ENCODE measurements at regions not wholly inside any gene's neighbourhood (a gene's known extent, or its start where the extent isn't known, plus 50 kb on each side); places are given as distances from the start of the nearest gene placed in this dataset.

GRCh38 chr20:51121901-51122412 lies 99.0 kb upstream of the KCNG1 start:
- no peak for DNase-seq

- DNase-seq: no peak
These were observed 98.4 kb upstream of the KCNG1 start for GRCh38 chr20:51121272-51121671.

GRCh38 chr20:51120868-51121267 lies 98.0 kb upstream of the KCNG1 start:
- no peak for DNase-seq

GRCh38 chr20:51120438-51120837 lies 97.5 kb upstream of the KCNG1 start:
- no peak for DNase-seq

DNA sequence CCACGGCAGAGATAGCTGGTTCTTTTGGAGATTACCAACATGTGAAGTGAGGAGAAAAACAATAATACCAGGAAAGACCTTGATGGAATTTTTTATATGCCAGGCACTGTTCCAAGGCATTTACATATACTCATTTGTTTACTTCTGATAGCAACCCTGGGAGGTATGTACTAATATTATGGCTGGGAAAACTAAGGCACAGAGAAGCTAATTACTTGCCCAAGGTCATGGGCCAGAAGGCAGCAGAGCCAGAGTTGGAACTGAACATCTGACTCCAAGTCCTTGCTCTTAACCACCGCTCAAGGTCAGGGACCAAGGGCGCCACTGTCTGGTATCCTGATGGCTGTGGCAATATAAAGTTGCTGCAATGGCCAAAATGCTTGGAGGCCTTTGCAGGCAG lies 97.0 kb upstream of the KCNG1 start:
- DNase-seq: no peak

DNA sequence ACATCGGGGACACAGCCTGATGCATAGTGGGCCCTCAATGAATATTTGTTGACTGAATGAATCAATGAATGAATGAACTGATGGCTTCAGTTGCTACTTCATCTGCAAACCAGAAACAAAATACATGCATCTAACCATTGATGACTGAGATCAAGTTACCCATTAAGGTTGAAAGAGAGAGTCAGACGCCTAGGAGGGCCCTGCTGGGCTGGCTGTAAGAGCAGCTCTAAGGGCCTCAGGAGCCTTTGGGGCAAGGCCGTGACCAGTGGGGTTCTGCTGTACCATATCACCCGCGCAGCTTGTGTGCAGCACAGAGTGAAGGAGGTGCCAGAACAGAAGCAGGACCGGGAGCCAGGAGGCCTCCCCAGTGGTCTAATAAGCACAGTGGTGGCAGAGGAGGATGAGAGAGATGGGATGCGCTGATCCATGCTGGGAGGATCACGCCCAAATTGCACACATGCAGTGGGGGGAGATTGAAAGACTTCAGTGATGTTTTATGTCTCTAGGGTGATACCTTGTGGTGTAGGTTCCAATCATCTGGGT lies 96.1 kb upstream of the KCNG1 start:
- DNase-seq: no peak

- DNase-seq: no peak
These were observed 95.3 kb upstream of the KCNG1 start for GRCh38 chr20:51118216-51118615.

DNA sequence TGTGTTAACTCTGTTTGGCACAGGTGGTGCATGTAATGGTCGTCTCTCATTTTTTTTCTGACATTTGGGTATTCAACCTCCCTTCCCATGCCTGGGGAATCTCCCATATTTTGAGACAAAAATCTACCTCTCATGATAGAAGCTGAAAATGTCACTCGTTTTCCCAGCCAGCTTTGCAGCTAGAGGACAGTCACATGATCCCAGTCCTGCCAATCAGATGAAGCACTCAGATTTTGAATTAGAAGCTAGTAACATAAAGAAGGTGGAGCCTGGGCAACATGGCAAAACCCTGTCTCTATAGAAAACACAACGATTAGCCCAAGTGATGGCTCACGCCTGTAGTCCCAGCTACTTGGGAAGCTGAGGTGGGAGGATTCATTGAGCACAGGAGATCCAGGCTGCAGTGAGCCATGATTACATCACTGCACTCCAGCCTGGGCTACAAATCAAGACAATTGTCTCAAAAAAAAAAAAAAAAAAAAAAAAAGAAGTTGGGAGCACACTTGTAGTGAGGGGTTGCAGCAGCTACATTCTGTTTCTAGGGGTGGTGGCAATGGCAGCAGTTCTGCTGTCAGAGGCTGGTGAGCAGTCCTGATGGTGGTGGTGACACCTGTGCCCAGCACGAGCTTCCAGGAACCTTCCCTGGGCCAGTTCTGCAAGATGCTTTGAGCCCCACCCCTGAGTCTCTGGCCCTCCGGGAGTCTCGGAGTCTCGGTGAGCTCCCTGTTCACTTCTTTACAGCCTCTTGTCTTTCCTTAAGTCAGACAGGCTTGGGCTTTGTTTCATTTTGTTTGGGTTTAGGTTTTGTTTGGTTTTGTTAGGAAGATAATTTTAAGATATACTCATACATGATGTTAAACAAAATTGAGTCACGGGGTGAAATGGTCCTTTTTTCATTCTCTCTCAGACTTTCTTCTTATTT lies 94.1 kb upstream of the KCNG1 start:
- DNase-seq: no peak

GRCh38 chr20:51111290-51111689 lies 88.4 kb upstream of the KCNG1 start:
- no peak for DNase-seq

- no peak for DNase-seq
These were observed 85.9 kb upstream of the KCNG1 start for GRCh38 chr20:51108638-51109363.

DNA sequence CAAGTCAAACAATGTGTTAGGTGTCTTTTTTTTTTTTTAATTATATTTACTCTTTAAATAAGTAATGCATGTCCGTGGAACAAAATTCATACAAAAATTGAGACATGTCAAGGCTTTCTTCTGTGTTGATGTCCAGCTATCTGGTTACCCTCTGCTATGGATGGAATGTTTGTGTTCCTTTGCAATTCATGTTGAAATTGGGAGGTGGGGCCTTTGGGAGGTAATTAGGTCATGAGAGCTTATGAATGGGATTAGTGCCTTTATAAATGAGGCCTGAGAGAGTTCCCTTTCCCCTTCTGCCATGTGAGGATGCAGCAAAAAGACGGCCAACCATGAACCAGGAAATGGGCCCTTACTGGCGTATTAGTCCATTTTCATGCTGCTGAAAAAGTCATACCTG lies 83.1 kb upstream of the KCNG1 start:
- DNase-seq: no peak

DNA sequence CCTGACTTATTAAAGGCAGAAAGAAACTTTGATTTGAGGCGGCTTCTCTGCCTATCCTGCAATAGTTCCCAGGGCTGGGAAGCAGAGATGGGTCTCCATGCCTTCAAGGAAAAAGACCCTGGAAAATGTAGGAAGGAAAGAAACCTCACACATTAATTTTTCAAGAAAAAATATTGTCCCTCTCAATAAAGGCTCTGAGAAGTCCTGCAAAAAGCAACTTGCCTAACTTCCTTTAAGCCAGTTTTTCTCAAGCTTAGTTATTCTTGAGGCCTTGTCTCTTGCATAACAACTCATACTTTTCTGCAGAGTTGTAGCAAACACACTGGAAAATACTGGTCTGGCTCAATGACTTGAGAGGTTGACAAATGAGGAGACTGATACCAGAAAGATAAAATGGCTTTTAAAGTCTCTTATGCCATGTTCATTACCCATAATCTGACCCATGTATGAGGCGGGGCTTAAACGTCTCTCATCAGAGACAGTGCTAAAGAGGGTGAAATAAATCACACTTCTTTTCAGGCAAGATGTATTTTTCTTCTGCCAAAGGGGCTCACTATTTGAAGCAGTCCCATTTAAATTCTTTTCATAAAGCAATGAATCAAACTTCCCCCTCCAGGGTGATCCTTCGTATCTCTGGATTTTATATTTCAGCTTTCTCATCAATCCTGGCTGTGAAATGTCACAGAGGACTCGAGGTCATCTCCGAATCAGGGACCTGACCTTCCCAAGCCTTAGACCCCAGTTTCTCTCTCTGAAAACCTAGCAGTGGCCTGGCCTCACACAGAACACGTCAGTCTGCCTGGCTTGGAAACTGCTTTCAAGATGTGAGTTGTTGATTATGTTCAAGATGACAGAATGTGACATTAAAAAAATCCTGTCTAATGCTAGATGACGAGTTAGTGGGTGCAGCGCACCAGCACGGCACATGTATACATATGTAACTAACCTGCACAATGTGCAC lies 82.3 kb upstream of the KCNG1 start:
- DNase-seq: no peak

GRCh38 chr20:51100617-51101016 lies 77.7 kb upstream of the KCNG1 start:
- no peak for DNase-seq

DNA sequence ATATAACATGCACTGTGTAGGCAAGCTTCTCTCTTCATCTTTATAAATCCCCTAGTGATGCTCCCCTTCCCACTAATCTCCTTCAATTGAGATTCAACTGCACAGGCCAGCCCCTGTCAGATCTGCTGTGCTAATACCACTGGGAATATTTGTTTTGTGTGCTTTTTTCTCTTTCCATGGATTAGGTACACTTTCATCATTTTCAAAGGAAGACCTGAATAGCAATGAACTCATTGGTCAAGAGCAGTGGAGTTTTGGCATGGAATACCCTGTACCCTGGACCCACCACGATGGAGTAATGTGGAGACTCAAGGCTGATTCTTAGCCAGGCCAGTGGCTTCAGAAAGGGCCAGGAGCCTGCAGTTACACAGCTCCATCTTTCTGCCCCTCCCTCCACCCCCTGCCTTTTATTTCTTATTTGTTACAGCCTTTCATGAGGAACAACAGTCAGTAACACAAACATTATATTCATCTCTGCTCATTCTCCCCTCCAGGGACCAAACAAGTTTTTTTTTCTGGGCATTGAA lies 75.4 kb upstream of the KCNG1 start:
- no peak for DNase-seq

GRCh38 chr20:51097351-51098120 lies 74.6 kb upstream of the KCNG1 start:
- DNase-seq: no peak

GRCh38 chr20:51096582-51097267 lies 73.8 kb upstream of the KCNG1 start:
- no peak for DNase-seq

DNA sequence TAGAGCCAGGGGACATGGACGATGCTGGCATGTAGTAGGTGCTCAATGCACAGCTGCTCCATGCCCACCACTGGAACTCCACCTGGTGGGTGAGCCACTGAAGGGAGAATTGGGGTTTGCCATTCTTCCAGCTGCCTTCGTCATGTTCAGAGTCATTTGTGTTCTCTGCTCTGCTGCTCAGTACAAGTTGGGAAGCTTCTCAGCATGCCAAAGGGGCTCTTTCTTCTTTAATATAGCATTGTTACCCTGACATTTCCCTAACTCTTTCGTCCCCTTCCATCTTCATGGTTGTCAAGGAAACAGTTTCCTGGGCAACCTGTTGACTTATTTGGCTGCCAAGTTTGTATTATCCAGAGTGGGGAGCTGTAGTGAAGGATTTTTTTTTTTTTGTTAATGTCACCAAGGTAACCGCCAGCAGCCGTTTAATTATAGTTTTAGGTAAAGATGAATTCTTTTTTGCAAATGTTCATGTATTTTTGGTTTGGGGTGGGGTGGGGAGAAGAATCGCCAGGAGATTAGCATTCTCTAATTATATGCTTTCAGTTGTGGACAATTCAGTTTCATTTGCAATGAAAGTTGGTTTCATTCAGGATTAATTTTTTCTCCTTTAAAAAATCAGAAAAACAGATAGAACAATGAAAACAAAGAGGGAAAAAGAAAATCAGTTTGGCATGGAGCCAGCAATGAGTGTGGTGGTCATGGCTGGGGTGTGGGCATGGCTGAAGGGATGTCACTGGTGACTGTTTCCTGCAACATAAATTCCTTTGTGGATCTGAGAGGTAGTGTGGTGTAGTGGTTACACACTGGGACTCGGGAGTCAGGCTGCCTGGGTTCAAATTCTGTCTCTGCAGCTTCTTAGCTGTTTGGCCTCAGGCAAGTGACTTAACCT lies 73.0 kb upstream of the KCNG1 start:
- no peak for DNase-seq

DNA sequence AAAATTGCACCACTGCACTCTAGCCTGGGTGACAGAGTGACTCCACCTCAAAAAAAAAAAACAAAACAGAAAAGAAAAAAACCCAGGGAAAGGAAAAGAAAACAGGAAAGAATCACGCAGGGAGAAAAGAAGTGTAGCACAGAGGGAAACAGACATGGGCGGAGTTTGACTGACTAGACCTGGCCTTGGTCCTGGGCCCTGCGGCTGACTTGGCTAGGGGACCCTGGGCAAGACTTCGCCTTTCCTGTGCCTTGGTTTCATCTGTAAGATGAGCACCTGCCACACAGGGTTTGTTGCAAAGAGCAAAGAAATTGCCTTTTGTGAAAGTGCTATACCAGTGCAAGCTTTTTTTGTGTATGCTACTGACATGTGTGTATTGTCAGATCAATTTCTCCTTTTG lies 71.3 kb upstream of the KCNG1 start:
- DNase-seq: no peak

- no peak for DNase-seq
These were observed 70.4 kb upstream of the KCNG1 start for GRCh38 chr20:51093240-51093763.

GRCh38 chr20:51092338-51092737 lies 69.4 kb upstream of the KCNG1 start:
- no peak for DNase-seq
